Epithelial cell of esophagus (primary cell): ENCODE measurements at regions not wholly inside any gene's neighbourhood (a gene's known extent, or its start where the extent isn't known, plus 50 kb on each side); places are given as distances from the start of the nearest gene placed in this dataset.

Experiments used
- DNase-seq: peaks from one replicate; pipeline ENCODE4 v3.0.0; 2010; ENCODE audit warnings: low read depth
- H3K4me3 ChIP-seq: 2 replicates; pipeline ENCODE4 v1.5.1; 2011; ENCODE audit warnings: mild to moderate bottlenecking, low read length, control low read depth
- CTCF ChIP-seq: IDR thresholded peaks from 2 replicates; pipeline ENCODE4 v1.5.1; 2011; ENCODE audit warnings: low read depth, mild to moderate bottlenecking, low read length, control low read depth, inconsistent platforms; ENCODE audit not compliant: insufficient read depth; ENCODE audit errors: missing control alignments

- TF ChIP-seq CTCF = no peak
- H3K4me3 ChIP-seq = no peak overlapping the region
- no peak for DNase-seq
Observed at GRCh38 chr14:62378057-62378456, 615.8 kb downstream of the SNAPC1 start.

- TF ChIP-seq CTCF = no peak
- DNase-seq = no peak
- no peak overlapping the region for H3K4me3 ChIP-seq
Observed at GRCh38 chr14:62381311-62382070, 619.3 kb downstream of the SNAPC1 start.

- no peak overlapping the region for H3K4me3 ChIP-seq
- TF ChIP-seq CTCF = no peak
- DNase-seq = no peak
Observed at GRCh38 chr14:62409169-62409568, 636.1 kb downstream of the KCNH5 start.

GRCh38 chr14:62409626-62410300 is 635.5 kb downstream of the KCNH5 start:
- no peak for TF ChIP-seq CTCF
- peak; percentile 68 for DNase-seq
- no peak overlapping the region for H3K4me3 ChIP-seq

- no peak for DNase-seq
- TF ChIP-seq CTCF = no peak
- no peak overlapping the region for H3K4me3 ChIP-seq
Observed at GRCh38 chr14:62420847-62421246, 624.4 kb downstream of the KCNH5 start.

- no peak for TF ChIP-seq CTCF
- peak; percentile 81 for DNase-seq
- no peak overlapping the region for H3K4me3 ChIP-seq
Observed at GRCh38 chr14:62428429-62429203, 616.6 kb downstream of the KCNH5 start.
